UCSD-AML1 (cell line): ENCODE measurements at regions not wholly inside any gene's neighbourhood (a gene's known extent, or its start where the extent isn't known, plus 50 kb on each side); places are given as distances from the start of the nearest gene placed in this dataset.
A peak's percentile ranks its signal among the peaks of the same experiment; 100 is the strongest.

ENCODE experiments used
- DNase-seq: peaks from one replicate; lab custom pipeline; 2025; ENCODE audit not compliant: unreplicated experiment; lab: John Stamatoyannopoulos, UW

DNA sequence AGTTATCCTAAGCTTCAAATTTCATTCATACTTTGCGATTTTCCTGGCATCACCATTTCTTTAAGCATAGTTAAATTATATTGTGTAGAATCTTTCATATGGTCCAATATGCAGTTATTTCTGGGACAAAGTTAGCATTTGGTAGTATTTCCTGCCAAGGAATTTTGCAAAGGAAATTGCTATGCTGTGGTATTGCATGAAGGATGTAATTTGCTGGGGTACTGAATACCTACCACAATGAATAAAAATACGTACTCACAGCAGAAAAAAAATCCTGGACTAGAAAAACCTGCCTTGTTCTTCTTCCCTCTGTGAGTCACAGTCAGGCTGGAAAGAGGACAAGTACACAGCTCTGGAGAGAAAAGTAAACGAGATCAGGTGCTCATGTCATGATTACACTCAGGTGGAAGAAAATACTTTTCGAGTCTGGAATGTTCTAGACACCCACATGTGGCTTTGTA, 241.2 kb downstream of the PTBP2 start:
- DNase-seq: no peak

DNA sequence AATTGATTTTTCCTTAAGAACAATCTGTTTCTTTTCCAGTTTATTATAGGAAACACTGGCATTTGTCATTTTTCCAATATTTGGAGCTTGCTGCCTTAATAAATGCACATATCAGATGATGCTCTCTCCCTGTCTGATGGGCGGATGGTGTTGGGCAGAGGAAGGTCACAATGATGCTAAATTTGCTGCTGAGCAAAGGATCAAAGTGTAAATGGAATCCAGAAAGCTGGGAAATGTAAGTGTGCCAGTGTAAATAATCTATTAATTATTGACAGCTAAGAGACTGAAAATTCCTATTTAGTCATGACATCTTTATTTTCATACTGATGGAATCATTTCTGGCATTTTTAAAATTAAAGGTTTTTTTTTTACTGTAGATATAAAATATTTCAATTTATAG, 243.2 kb downstream of the PTBP2 start:
- DNase-seq: no peak

DNA sequence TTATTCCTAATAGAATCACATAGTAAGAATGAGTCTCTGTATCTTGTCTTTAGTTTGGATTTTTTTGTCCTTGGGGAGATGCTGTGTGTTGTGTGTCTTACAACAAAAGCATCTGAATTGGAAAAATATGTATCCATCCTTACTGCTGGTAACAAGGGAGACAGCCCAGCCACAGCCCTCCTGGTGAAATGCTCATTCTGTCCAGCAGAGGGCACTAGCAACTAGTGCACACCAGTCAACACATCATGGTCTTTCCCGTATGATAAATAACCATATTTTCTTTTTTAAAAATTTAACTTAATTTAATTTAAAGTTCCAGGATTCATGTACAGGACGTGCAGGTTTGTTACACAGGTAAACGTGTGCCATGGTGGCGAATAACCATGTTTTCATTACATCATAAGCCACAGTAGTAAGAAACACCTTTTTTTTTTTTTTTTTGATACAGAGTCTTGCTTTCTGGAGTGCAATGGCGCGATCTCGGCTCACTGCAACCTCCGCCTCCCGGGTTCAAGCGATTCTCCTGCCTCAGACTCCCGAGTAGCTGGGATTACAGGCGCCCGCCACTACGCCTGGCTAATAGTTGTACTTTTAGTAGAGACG, 245.1 kb downstream of the PTBP2 start:
- DNase-seq: peak; percentile 56

- no peak for DNase-seq
Observed at GRCh38 chr1:96967311-96967710, 245.7 kb downstream of the PTBP2 start.

DNA sequence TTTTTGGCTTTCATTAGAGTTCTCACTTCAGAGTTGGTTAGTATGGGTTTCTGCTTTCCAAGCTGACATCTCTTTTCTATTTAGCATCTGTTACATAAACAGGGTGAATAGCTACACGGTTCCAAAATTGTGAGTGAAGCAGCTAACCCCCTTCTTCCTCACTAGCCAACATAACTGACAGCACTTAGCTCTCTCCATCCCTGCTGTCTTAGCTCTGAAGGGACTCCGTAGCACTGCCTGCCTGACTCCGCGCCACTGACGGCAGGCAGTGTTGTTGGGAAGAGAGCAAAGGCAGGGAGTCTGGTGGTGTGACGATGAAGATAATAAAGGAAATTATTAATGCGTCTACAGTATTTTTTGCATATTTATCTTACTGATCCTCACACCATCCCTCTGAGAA, 247.0 kb downstream of the PTBP2 start:
- no peak for DNase-seq

DNA sequence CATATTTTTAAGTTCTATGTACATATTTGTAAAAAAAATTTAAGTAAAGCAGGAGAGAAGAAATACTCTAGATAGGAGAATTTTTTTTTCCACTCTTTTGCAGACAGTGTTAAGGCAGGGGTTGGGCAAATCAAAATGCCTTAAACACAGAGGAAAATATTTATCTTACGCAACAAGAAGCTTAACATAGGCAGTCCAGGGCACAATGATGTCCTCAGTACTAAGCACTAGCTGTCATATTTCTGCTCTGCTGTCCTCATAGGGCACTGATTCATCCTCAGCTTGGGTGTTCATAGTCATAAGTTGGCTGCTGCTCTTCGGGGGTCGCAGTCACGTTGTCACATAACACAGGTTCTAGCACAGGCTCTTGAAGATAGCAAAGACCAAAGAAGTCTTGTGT, 247.4 kb downstream of the PTBP2 start:
- no peak for DNase-seq

DNA sequence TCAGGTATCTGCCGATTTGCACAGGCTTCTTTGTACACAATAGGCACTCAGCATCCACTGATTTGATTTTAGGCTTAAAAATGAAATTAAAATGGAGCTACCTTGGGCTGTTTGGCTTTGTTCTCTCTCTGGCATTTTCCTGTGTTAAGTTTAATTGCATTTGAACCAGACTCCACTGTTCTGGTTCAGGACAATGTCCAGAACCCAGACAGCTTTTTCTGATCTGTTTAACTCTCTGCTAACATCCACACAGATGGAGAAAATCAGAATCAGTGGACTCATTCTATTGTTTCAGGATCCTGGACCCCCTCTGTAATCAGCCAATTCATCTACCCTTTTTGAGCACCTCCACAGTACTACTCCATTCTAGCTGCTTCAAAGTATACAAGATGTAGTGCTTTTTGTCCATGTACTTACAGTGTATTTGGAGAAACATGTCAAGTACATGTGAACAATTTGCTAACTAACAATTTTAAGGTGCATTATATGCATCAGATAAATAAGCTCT, 248.1 kb downstream of the PTBP2 start:
- DNase-seq: no peak

DNA sequence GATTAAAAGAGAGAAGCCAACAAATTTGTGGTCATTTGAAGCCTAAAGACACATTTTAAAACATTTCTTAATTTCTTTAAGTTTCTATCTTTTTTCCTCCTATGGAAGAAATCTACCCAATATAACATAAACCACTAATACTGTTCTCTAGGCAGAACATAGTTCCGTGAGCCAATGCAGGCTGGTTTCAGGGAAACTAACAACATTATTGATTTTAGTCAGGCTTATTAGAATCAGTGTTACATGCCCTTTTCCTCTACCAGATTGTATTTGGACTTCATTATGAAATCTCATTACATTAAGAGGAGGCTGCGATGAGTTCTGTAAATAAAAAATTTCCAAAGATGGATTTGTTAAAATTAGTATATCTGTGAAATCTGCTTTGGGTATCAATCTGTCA, 249.9 kb downstream of the PTBP2 start:
- no peak for DNase-seq

- no peak for DNase-seq
Observed at GRCh38 chr1:96971849-96972602, 250.4 kb downstream of the PTBP2 start.

DNA sequence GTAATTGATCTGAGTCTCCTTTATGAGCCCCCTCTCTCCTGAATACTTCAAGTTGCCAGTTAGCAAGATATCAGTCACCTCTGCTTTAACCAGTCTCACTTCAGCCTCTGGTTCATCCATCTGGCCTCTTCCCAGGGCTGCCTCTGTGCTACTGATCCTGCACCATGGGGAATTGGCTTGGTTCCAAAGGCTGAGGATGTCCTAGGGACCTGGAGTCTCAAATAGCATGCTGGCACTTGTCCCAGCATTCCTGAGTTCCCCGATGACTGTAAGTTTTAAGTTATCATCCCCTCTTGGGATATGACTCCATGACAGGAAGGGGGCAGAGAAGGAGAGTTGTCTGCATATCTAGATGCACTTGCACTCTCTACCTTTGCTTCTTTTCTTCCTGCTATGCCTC, 252.0 kb downstream of the PTBP2 start:
- DNase-seq: no peak

DNA sequence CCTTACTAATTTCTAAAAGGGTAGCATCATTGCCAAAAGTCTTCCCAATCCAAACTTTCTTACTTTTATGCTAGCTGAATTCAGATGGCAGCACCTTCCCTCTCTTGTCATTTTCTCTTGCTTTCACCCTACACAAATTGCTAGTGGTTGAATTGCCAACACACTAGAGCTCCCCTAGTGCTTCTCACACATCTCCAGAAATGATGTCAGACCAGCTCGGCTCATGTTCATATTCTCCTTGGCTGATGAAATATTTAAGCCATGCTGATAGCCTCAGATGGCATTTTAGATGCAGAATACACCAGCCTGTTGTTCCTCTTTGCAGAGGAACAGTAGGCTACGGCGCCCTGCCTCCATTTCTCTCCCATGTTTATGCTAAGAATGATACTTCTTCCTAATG, 256.9 kb downstream of the PTBP2 start:
- no peak for DNase-seq

DNA sequence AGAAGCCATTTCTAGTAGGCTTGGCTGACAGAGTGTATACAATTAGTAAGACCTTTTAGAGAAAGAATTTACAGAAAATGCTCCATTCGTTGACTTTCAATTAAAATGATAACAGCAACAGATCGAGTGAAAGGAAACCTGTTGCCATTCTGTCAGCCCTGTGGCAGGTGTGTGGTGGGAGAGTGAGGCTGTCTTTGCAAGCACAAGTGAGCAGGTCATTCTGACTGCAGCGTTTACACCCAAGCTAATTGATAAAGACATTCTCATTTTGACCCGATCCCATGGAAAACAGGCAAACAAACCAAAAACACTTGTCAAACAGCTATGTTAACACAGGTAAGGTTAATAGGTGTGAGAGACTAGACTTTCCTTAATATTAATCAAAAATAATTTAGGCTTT, 257.3 kb downstream of the PTBP2 start:
- no peak for DNase-seq

GRCh38 chr1:96979304-96980268, 258.0 kb downstream of the PTBP2 start:
- no peak for DNase-seq

DNA sequence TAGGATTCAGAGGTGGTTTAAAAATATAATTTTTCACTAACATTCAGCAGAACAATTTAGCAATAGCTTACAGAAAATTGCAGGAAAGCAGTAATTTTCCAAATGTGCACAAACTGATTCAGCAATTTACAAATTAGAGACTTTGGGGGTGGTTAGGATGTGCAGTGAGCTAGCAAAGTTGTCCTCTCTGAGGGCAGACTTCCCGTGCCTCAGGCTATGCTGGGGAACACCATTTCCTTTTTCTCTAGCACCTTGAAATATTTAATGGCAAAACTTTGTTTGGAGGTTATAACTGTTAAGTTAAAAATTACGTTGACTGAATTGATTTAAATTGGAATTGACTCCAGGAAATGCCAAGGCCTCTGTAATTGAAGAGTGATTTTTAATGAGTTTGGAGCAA, 258.9 kb downstream of the PTBP2 start:
- no peak for DNase-seq

DNA sequence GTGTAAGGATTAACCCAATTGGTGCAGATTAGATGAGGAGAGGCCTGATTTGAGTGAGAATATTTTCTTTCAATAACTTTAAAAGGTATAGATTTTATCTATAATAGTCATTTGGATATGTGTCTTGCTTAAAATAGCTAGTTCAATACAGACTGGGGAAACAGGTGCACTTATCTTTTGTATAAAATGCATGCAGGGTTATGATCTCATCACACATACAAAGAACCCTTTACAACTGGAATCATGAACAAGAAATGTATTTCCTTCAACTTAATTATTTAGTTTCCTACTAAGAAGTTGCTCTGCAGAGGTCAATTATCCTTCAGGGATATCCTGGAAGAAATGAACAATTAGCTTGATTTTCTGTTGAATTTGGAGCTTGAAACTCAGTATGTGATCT, 259.6 kb downstream of the PTBP2 start:
- DNase-seq: no peak

DNA sequence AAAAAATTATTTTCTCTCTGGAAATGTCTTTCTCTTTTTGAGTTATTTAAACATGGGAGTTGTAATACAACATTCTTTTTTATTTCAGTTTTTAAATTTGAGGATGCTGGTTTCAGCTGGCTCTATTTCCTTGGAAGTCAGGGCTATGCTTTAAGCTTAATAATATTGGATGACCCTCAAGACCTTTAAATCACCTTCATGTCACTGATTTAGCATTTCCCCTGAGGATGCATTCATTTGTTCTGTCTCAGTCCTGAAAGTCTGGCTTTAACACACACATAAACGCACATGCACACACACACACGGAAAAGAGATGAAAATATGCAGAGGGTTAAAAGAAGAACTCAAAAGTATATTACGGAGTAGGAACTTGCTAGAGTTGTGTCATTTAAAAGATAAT, 260.5 kb downstream of the PTBP2 start:
- DNase-seq: no peak

GRCh38 chr1:96983866-96984265, 262.3 kb downstream of the PTBP2 start:
- DNase-seq: no peak

DNA sequence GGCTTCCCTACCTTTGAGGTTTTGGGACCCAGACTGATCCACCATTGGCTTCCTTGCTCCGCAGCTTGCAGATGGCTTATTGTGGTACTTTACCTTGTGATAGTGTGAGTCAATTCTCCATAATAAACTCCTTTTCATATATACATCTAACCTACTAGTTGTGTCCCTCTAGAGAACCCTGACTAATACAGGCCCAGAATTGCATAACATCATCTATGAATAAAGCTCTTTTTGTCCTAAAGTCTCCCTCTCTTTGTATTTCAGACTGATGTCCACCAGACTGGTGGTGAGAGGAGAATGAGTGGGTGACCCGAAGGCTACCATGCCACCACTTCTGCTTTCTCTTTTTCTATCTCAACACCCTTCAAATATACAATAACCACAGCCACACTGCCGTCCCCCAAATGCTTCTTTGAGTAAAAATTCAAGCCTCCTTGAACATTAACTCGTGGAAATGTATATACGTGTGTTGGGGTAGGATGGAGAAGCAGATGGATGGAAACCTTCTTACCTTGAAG, 265.7 kb downstream of the PTBP2 start:
- DNase-seq: no peak

- no peak for DNase-seq
Observed at GRCh38 chr1:96989302-96989701, 267.7 kb downstream of the PTBP2 start.

DNA sequence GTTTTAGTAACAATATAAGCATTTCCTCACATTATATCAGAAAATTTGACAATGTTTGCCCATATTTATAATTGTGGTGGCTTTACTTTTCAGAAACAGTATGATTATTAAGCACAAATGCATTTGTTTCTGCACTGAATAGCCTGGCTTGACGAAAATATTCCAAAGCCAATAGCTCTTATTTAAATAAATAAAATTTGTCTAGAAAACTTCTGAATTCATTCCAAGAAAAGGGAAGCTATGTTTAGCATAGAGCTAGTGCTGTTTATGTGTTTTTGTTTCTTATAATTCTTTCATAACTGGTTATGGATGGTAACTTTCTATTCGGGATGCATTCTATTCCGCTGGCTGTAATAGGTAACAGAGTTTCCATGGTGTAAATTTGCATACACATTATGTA, 268.6 kb downstream of the PTBP2 start:
- DNase-seq: no peak

DNA sequence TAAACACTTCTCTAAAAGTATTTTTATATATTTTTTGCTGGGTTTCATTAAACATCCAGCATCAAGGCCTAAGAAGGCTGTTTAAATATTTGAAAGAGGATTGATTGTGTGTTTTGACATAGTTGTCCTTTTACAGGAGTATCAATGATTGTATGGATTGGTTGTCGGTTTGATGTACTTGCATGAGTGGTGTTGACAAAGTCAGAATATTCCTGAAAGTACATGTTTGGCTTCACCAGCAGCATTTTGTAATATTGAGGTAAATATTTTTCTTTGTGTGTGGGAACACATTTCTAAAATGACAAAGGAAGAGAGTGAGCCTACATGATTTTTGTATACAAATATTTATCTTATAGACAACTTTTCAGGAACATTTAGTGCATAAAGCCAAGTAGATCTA, 269.7 kb downstream of the PTBP2 start:
- DNase-seq: no peak
